ENCODE measurements at regions not wholly inside any gene's neighbourhood (a gene's known extent, or its start where the extent isn't known, plus 50 kb on each side); places are given as distances from the start of the nearest gene placed in this dataset.

- Histone ChIP-seq H3K23me2 (ENCODE audit: insufficient read length, low read depth, low read length, poor library complexity, severe bottlenecking) (no peaks in the 10 kb centered on the region), H2BK12ac (ENCODE audit: insufficient read length, low read depth, low read length) (no peak overlapping the region), H3K18ac (ENCODE audit: insufficient read length, low read depth, low read length) (no peak overlapping the region), H2BK15ac (ENCODE audit: low read depth, low read length) (no peak overlapping the region), H2BK120ac (ENCODE audit: low read depth, low read length, poor library complexity, severe bottlenecking) (no peak overlapping the region), H3K27me3 (ENCODE audit: insufficient read depth, low read length) (no peaks in the 10 kb centered on the region), H3K27ac (ENCODE audit: insufficient read length, low read depth, low read length) (no peak overlapping the region), H2AFZ (ENCODE audit: low read length) (no peak overlapping the region), H4K8ac (replicated peaks; ENCODE audit: insufficient read length, low read depth, low read length) (no peak overlapping the region), H4K5ac (ENCODE audit: insufficient read length, low read depth, low read length) (no peak overlapping the region), H3K4me1 (ENCODE audit: insufficient read depth, low read length) (no peaks in the 10 kb centered on the region), H2AK5ac (ENCODE audit: insufficient read length, low read length) (no peak overlapping the region), H3K23ac (ENCODE audit: insufficient read length, low read depth, low read length) (no peak overlapping the region), H3K79me1 (ENCODE audit: insufficient read depth, low read depth, low read length, poor library complexity, severe bottlenecking) (no peaks in the 10 kb centered on the region), H4K91ac (ENCODE audit: insufficient read length, low read depth, low read length) (no peak overlapping the region), H3K56ac (ENCODE audit: insufficient read length, low read depth, low read length) (no peak overlapping the region), H2BK5ac (ENCODE audit: insufficient read length, low read length) (no peak overlapping the region), H3K9ac (ENCODE audit: extremely low read depth, insufficient read length, low read length) (no peak overlapping the region), H3T11ph (ENCODE audit: low read length) (no peak overlapping the region), H3K4me2 (ENCODE audit: insufficient read depth, insufficient read length, low read length) (no peak overlapping the region), H3K14ac (ENCODE audit: insufficient read depth, low read length) (no peak overlapping the region), H3K4ac (ENCODE audit: low read depth, low read length) (no peak overlapping the region), H2BK20ac (ENCODE audit: low read depth, low read length, poor library complexity, severe bottlenecking) (no peak overlapping the region), H4K20me1 (ENCODE audit: control insufficient read depth, insufficient read depth, insufficient read length) (no peaks in the 10 kb centered on the region), H3K9me3 (ENCODE audit: control insufficient read depth, low read depth, low read length) (no peaks in the 10 kb centered on the region), H3K79me2 (ENCODE audit: insufficient read depth, low read length) (no peaks in the 10 kb centered on the region)
- Mint-ChIP-seq H3K27me3 (ENCODE audit: low read depth) (peaks cover 3% of the 10 kb centered on the region), H3K36me3 (ENCODE audit: insufficient read depth in 1 of 3, low read depth in 3 of 3) (peaks cover 0 to 12% (median 1%) of the 10 kb centered on the region in 3 experiments; a peak in 3 of 7 replicates), H3K4me3 (no peak overlapping the region), H3K27ac (no peak overlapping the region), H3K9me3 (peaks cover 0 to 8% of the 10 kb centered on the region in 2 experiments; a peak in 4 of 5 replicates), H3K4me1 (no peaks in the 10 kb centered on the region)
- WGBS (ENCODE audit: extremely low coverage, insufficient read length, low lambda C conversion rate), result no CpG with 5 or more reads among the region's 5 CpGs
- TF ChIP-seq, protein P1, sequence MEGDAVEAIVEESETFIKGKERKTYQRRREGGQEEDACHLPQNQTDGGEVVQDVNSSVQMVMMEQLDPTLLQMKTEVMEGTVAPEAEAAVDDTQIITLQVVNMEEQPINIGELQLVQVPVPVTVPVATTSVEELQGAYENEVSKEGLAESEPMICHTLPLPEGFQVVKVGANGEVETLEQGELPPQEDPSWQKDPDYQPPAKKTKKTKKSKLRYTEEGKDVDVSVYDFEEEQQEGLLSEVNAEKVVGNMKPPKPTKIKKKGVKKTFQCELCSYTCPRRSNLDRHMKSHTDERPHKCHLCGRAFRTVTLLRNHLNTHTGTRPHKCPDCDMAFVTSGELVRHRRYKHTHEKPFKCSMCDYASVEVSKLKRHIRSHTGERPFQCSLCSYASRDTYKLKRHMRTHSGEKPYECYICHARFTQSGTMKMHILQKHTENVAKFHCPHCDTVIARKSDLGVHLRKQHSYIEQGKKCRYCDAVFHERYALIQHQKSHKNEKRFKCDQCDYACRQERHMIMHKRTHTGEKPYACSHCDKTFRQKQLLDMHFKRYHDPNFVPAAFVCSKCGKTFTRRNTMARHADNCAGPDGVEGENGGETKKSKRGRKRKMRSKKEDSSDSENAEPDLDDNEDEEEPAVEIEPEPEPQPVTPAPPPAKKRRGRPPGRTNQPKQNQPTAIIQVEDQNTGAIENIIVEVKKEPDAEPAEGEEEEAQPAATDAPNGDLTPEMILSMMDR (conservative IDR thresholded peaks at IDR 0.05), result no peak
- no peak for DNase-seq
Measured at GRCh38 chr12:125606312-125606711, 541.1 kb downstream of the AACS start.

All from H9 (cell line).